HL-60 (cell line): ENCODE measurements at regions not wholly inside any gene's neighbourhood (a gene's known extent, or its start where the extent isn't known, plus 50 kb on each side); places are given as distances from the start of the nearest gene placed in this dataset.

Experiments
- DNase-seq, 2 experiments: peaks; one replicate each; pipeline ENCODE4 v3.0.0-alpha.2; 2010 to 2020; ENCODE audit warnings: low read depth in 1 of 2, low spot score in 1 of 2
- H3K27ac ChIP-seq: fragments of 250-450 bp; sonication (Bioruptor Pico); replicated peaks from 2 replicates; pipeline ENCODE4 v1.5.1; 2020; ENCODE audit warnings: mild to moderate bottlenecking, moderate library complexity
- H3K27me3 ChIP-seq: fragments of 250-450 bp; sonication (Bioruptor Pico); 2 replicates; pipeline ENCODE4 v1.5.1; 2021; ENCODE audit warnings: mild to moderate bottlenecking, moderate library complexity; ENCODE audit not compliant: insufficient read depth, poor library complexity, severe bottlenecking
- H3K4me3 ChIP-seq: replicated peaks from 2 replicates; pipeline ENCODE4 v1.5.1; 2011; ENCODE audit warnings: mild to moderate bottlenecking, control low read depth, low read length; ENCODE audit not compliant: insufficient read depth
- GABPA ChIP-seq: IDR thresholded peaks from 2 replicates; pipeline ENCODE4 v1.6.1; 2012; ENCODE audit warnings: low read depth
- POLR2AphosphoS5 ChIP-seq: IDR thresholded peaks from 2 replicates; pipeline ENCODE4 v1.6.1; 2012; ENCODE audit warnings: low read depth
- REST ChIP-seq: IDR thresholded peaks from 2 replicates; pipeline ENCODE4 v1.6.1; 2012; ENCODE audit warnings: low read depth; ENCODE audit not compliant: insufficient replicate concordance
- SPI1 ChIP-seq: IDR thresholded peaks from 2 replicates; pipeline ENCODE4 v1.6.1; 2012; ENCODE audit warnings: low read depth, mild to moderate bottlenecking, borderline replicate concordance
- TF ChIP-seq, protein P1 (sequence below): IDR thresholded peaks from one replicate; pipeline ENCODE4 v1.5.1; 2011; ENCODE audit warnings: low read length, control low read depth, inconsistent platforms; ENCODE audit not compliant: insufficient read depth

DNA sequence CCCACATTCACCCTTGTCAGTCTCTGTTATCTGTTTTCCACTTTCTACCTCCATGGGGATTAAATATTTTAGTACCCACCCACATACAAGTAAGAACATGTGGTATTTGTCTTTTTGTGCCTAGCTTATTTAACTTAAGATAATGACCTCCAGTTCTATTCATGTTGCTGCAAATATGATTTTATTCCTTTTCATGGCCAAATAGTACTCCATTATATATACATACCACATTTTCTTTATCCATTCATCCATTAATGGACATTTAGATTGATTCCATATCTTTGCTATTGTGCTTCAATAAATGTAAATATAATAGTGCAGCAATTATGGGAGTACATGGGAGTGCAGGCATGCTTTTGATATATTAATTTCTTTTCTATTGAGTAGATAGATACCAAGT is 185.8 kb downstream of the RPAP3 start:
- DNase-seq, result no peak
- TF ChIP-seq SPI1 (no peak), GABPA (no peak), POLR2AphosphoS5 (no peak), REST (no peak)
- TF ChIP-seq, protein P1, sequence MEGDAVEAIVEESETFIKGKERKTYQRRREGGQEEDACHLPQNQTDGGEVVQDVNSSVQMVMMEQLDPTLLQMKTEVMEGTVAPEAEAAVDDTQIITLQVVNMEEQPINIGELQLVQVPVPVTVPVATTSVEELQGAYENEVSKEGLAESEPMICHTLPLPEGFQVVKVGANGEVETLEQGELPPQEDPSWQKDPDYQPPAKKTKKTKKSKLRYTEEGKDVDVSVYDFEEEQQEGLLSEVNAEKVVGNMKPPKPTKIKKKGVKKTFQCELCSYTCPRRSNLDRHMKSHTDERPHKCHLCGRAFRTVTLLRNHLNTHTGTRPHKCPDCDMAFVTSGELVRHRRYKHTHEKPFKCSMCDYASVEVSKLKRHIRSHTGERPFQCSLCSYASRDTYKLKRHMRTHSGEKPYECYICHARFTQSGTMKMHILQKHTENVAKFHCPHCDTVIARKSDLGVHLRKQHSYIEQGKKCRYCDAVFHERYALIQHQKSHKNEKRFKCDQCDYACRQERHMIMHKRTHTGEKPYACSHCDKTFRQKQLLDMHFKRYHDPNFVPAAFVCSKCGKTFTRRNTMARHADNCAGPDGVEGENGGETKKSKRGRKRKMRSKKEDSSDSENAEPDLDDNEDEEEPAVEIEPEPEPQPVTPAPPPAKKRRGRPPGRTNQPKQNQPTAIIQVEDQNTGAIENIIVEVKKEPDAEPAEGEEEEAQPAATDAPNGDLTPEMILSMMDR, result no peak
- Histone ChIP-seq H3K27ac (no peak overlapping the region), H3K4me3 (no peak overlapping the region), H3K27me3 (no peaks in the 10 kb centered on the region)

DNA sequence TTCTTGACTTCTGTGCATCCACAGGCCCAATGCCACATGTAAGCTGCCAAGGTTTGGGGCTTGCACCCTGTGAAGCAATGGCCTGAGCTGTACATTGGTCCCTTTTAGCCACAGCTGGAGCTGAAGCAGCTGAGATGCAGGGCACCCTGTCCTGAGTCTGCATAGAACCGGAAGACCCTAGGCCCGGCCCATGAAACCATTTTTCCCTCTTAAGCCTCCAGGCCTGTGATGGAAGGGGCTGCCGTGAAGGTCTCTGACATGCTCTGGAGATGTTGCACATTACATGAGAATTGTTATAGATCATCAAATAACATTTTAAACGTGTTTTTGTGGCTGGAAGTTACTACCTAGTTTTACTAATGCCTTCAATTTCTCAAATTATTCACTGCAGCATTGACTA is 188.7 kb downstream of the RPAP3 start:
- Histone ChIP-seq H3K4me3 (no peak overlapping the region), H3K27me3 (no peaks in the 10 kb centered on the region), H3K27ac (no peak overlapping the region)
- no peak for TF ChIP-seq SPI1
- TF ChIP-seq, protein P1, result no peak
- TF ChIP-seq GABPA, result no peak
- no peak for TF ChIP-seq REST
- no peak for TF ChIP-seq POLR2AphosphoS5
- DNase-seq, result no peak

- TF ChIP-seq POLR2AphosphoS5 (no peak), REST (no peak), SPI1 (no peak), GABPA (no peak)
- TF ChIP-seq, protein P1, result no peak
- H3K4me3 ChIP-seq, result no peak overlapping the region
- H3K27me3 ChIP-seq, result no peaks in the 10 kb centered on the region
- no peak overlapping the region for H3K27ac ChIP-seq
- no peak for DNase-seq
These were observed 196.4 kb downstream of the RPAP3 start for GRCh38 chr12:47509398-47509851.
